ENCODE measurements at regions not wholly inside any gene's neighbourhood (a gene's known extent, or its start where the extent isn't known, plus 50 kb on each side); places are given as distances from the start of the nearest gene placed in this dataset.

- TF ChIP-seq RNF2 (IDR thresholded peaks at IDR 0.05; ENCODE audit: borderline replicate concordance, low read depth) (no peak), NR3C1 (IDR thresholded peaks at IDR 0.05) (no peak), POLR2A (IDR thresholded peaks at IDR 0.05; ENCODE audit: low read length) (no peak), CTCF (IDR thresholded peaks at IDR 0.05) (no peak), RFX5 (IDR thresholded peaks at IDR 0.05) (no peak), USF2 (IDR thresholded peaks at IDR 0.05) (no peak), JUNB (IDR thresholded peaks at IDR 0.05) (no peak), RARB (CRISPR knock-in tag; IDR thresholded peaks at IDR 0.05) (no peak), KDM1A (IDR thresholded peaks at IDR 0.05; ENCODE audit: low read depth) (no peak)
Measured at GRCh38 chr3:74346896-74347295, 267.6 kb downstream of the CNTN3 start.
